Stimulated activated CD4-positive, alpha-beta T cell treated with anti-CD3 and anti-CD28 coated beads, Interleukin-12 subunit alpha, Interleukin-12 subunit beta, amount 100 ng/mL, for 24 hours (primary cell): ENCODE measurements at regions not wholly inside any gene's neighbourhood (a gene's known extent, or its start where the extent isn't known, plus 50 kb on each side); places are given as distances from the start of the nearest gene placed in this dataset.

ENCODE experiments used
- DNase-seq, 2 experiments: peaks; one replicate each; pipeline ENCODE4 v3.0.0-alpha.2; 2020; ENCODE audit warnings: low read depth in 2 of 2

- no peak for DNase-seq
Measured at GRCh38 chr7:155896531-155897263, 84.4 kb upstream of the SHH start.

DNA sequence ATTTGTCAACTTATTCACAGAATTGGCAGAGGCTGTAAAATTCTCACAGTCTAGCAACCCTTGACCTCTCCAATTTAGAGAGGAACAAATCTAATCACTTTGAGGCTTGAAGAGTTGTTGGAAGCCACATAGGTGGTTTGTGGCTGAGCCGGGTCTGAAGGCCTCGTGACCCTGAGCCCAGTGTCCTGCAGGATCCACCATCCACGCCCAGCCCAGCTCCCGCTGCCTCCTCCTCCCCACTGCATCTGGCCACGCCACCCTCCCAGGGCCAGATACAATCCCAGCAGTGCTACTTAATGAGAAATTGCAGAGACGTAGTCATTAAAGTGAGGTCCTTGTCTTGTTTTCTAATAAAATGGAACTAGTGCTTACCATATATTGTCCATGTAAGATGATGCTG is 81.4 kb upstream of the SHH start:
- no peak for DNase-seq

DNA sequence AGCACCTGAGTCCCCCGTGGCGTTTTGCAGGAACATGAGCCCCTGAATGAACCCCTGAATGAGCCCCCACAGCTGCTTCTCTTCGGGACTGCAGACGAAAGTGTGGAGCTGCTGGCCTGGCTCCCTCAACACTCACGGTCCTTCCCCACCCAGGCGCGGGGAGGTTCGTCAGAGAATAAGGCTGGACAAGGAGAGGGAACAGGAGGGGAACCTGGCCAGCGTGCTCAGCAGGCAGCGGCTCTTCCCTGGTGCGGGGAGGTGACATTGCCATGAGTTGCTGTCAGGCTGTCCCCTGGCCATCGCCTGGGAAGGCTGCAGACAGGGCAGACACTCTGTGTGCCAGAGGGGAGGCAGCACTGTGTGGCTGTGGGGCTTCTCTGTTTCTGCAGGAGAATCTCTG is 80.9 kb upstream of the SHH start:
- no peak for DNase-seq

DNA sequence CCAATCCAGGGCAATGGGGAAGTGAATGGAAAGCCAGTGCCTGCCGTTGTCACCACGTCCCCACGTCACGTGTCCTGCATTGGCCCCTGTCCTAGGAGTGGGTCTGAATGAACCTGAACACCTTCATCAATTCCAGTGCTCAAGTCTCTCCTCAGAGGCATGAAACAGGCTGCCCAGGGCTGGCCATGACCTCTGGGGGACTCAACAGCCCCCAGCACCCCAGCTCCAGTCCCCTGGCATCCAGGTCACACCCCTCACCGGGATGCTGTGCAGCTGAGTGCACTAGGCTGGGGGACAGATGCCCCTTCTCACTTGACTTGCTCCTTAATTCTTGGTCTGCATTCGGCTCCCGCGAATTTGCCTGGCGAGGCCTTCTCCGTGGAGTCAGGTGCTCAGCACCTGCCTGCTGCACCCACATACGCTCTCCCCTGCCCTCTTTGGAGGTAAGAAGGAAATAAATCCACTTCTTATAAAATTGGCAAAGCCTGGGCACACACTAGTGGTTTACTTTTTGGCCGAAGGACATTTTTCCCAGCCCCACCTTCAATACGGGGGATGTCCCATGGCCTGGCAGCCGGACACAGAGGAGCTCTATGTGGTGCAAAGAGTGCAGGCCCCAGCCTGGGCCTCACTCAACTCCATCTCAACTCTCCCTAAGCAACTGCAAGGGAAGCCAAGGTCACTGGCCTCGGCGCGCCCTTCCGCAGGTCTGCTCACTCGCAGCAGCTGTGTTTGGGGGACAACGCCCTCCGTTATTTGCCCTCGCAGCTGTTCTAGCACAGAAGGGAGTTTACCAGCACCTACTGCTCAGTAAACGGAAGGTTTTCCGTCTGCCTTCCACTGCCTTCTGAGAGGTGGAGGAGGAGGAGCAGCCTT is 77.6 kb upstream of the SHH start:
- DNase-seq = no peak

- no peak for DNase-seq
Measured at GRCh38 chr7:155887174-155887525, 74.9 kb upstream of the SHH start.

DNA sequence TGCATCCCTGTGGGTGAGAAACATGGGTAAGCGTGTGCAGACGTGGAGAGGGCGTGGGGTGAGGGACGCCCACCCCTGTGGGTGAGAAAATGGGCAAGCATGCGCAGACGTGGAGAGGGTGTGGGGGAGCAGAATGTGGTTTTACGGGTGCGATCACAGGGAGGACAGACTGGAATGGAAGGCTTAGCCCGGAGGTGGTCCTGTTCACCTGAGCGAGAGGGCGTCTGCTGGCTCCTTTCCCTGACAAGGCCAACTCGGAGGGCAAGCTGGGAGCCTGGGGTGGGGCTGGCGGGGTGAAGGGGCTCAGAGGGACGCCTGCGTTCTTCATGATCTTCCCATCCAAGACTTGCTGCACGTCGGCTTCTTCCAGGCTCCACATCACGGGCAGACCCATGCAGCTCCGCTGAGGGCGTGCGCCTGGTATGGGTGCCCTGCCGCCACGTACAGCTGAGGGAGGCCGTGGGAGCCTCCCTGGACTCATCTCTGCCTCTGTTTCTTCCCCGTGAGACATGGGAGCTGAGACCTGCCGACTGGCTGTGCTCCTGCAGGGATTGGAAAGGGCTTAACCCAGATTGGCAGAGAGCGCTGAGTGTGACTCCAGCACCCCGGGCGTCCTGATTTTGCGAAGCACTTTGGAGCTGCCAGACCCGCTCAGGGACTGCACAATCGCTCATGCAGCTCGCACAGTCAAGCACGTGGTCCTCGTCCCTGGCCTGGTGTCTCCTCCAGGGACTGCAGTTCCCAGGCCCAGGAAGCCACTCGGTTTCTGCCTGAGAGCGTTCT is 74.3 kb upstream of the SHH start:
- no peak for DNase-seq

- no peak for DNase-seq
Measured at GRCh38 chr7:155885167-155886155, 73.2 kb upstream of the SHH start.

DNA sequence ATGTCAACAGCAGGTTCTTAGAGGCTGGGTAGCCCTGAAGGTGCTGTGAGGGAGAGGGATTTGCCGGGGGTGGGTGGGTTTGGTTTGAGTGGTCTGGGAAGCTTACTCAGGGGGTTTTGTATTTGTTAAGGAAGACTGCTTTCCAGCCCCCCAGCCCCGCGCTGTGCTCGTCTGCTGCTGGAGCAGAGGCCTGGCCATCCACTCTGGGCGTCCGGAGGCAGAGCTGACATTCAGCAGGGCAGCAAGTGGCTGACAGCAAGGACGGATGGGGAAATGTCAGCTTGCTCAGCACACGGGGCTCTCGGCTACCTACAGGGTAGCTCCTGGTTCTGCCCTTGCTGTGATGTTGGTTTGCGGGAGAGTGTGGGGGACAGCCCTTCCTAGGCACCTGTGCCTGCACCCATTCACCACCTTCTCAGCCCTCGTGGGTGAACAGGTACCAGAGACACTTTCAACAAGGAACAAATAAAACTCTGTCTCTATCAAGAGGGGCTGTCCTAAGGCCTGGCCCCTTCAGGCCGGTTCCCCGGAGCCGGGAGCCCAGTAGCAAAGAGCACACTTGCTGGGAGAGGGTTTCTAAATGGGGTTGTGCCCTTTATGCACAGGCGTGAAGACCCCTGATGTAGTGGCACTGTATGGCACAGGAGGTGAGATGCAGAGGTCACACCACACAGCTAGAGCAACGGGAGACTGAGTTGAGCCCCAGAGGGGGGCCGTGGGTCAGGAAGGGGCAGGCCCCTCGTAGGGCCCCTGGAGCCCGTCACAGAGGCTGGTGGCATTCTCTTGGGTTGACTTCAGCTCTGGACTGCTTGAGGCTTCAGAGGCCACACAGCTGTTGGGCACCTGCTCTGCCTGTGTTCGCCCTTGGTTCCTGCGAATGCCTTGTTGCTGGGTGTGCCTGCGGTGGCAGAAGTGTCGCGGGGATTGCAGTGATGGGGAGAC is 72.2 kb upstream of the SHH start:
- DNase-seq = no peak

DNA sequence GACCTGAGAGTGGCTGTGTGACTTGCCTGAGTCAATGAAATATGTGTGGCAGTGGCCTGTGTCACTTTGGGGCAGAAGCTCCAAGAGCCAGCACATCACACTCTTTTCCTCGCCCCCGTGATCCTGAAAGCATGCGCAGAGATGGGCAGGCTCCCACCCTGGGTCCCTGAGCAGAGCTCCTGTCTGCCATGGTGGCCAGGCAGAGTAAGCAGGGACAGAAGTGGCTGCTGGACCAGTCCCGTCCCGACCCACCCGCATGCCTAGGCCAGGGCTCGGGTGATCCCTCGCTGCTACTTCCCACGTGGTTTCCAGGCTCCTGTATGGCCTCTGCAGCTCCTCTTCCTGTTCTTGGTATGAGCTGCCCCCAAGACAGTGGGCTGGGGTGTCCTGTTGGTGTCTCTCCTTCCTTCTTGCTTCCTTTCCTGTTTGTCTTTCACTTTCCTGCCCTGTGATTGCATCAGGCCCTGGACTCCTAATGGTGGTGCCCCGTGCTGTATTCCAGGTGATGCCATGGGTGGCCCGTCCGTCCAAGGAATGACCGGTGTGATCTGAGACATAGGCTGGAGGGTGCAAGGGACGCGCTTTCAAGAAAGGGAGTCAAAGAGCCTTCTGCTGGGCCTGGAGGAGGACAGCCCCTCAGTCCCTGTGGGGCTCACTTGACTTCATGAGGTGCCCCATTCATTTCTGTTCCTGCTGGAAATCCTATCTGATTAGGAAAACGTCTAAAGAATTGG is 71.4 kb upstream of the SHH start:
- no peak for DNase-seq

GRCh38 chr7:155882596-155882995 is 70.3 kb upstream of the SHH start:
- no peak for DNase-seq

GRCh38 chr7:155881471-155882350 is 69.4 kb upstream of the SHH start:
- no peak for DNase-seq

GRCh38 chr7:155880721-155881120 is 68.5 kb upstream of the SHH start:
- DNase-seq = no peak

DNA sequence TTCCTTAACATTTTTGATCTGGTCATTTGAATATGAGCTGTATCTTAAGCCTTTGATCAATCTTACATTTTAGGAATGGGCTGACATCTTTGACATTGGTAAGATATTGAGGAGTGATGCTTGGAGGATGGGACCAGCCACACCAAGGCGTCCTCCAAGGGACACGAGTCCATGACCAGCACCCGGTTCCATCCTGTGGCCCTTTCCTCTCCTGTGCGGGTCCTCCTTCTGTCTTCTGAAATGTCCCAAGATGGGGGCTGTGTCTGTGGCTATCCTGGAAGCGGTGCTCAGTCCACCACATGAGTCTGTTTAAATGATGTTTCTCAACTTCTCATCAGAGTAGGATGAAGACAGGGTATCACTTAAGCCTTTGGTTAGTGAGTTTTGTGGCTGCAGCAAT is 67.3 kb upstream of the SHH start:
- DNase-seq = no peak

- no peak for DNase-seq
Measured at GRCh38 chr7:155878674-155879073, 66.4 kb upstream of the SHH start.

DNA sequence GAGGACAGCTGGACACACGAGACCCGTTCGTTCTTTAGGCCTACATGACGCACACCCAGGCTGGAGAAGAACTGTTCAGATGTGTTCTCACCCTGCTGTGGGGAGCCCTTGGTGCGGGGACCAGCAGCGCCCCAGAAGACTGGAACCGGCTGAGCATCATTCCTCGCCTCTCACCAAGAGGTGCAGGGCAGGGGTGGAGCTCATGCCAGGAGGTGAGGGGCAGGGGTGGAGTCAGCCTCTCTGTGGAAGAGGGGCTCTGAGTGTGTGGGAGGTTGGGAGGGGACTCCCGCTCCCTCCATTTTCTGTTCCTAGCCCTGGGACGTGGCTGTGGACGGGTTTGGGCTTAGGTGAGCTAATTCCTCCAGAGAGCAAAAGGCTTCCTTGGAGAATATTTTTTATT is 66.0 kb upstream of the SHH start:
- no peak for DNase-seq

DNA sequence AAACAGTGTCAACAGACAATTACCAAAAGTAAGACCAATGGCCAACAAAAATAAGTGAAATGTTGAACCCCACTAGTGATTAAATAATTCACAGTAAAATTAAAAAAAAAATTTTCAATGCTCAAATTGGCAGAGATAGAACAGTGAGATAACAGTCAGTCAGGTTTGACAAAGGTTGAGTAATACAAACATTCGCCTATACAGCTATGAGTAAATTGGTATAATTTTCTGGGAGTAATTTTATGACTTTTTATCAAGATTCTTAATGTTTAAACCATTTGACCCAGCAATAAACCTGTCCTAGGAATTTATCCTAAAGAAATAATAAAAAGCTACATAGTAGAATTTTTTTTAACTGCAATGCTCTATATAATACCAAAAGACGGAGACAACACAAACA is 64.9 kb upstream of the SHH start:
- no peak for DNase-seq

GRCh38 chr7:155874411-155874810 is 62.1 kb upstream of the SHH start:
- DNase-seq = no peak

- no peak for DNase-seq
Measured at GRCh38 chr7:155874010-155874409, 61.7 kb upstream of the SHH start.
